GM11168 (cell line): ENCODE measurements at regions not wholly inside any gene's neighbourhood (a gene's known extent, or its start where the extent isn't known, plus 50 kb on each side); places are given as distances from the start of the nearest gene placed in this dataset.

ENCODE experiments used
- in situ Hi-C: fragments of 300-500 bp; cut with MboI; formaldehyde crosslinking; loops from one replicate; pipeline ENCODE4 v1.12.0; 2022; ENCODE audit warnings: low sequenced_read_pairs; ENCODE audit not compliant: unreplicated experiment

DNA sequence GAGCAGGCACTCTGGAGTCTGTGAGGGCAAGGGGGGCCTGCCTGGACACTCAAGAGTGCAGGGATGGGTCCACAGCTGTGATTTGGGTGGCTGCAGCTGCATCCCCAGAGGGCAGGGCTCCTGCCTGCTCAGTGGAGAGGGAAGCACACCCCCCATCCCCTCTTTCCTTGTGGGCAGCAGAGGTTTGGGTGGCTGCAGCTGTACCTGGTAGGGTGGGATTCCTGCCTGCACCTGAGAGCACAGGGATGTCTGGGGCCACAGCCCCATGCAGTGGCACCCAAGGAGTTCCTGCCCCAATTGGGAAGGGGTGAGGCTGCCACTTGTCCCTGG lies 605.4 kb upstream of the FAM174A start:
- in situ Hi-C loops = no loop called here

- in situ Hi-C loops = no loop called here
Observed at GRCh38 chr5:99929067-99929805, 605.9 kb upstream of the FAM174A start.

GRCh38 chr5:99928490-99928889 lies 606.7 kb upstream of the FAM174A start:
- in situ Hi-C loops = no loop called here

GRCh38 chr5:99926463-99926862 lies 608.7 kb upstream of the FAM174A start:
- in situ Hi-C loops = no loop called here

GRCh38 chr5:99922386-99922785 lies 612.8 kb upstream of the FAM174A start:
- in situ Hi-C loops = no loop called here

DNA sequence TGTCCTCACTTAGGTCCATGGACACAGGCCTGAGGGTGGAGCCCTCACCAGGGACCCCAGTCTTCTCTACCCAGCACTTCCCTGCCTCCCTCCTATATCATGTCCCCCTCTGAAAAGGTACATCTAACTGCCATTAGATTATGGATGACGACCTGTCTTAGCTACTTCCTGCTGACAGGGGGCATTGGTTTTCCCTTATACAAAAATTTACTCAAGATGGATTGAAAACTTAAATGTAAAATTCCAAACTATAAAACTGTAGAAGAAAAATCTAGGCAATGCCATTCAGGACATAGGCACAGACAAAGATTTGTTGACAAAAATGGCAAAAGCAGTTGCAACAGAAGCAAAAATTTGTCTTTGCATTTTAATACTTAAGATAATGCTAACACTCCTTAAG lies 623.2 kb upstream of the FAM174A start:
- in situ Hi-C loops = no loop called here

- in situ Hi-C loops = no loop called here
Observed at GRCh38 chr5:99906776-99907175, 628.4 kb upstream of the FAM174A start.

DNA sequence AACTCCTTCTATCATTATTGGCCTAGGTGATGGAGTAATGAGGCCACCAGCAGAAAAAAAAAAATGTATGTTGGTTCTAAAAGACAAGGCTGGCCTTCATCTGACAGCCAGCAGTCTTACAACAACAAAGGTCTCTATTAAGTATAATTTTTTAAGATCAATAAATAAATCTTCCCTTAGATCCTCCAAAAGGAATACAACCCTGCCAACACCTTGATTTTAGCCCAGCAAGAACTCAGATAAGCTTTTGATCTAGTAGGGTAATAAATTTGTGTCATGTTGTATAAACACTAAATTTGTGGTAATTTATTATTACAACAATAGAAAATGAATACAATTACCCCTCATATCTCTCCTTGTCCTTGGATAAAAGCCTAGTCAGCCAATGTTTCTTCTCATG lies 633.2 kb upstream of the FAM174A start:
- in situ Hi-C loops = no loop called here

- in situ Hi-C loops = no loop called here
Observed at GRCh38 chr5:99900302-99900852, 634.8 kb upstream of the FAM174A start.

DNA sequence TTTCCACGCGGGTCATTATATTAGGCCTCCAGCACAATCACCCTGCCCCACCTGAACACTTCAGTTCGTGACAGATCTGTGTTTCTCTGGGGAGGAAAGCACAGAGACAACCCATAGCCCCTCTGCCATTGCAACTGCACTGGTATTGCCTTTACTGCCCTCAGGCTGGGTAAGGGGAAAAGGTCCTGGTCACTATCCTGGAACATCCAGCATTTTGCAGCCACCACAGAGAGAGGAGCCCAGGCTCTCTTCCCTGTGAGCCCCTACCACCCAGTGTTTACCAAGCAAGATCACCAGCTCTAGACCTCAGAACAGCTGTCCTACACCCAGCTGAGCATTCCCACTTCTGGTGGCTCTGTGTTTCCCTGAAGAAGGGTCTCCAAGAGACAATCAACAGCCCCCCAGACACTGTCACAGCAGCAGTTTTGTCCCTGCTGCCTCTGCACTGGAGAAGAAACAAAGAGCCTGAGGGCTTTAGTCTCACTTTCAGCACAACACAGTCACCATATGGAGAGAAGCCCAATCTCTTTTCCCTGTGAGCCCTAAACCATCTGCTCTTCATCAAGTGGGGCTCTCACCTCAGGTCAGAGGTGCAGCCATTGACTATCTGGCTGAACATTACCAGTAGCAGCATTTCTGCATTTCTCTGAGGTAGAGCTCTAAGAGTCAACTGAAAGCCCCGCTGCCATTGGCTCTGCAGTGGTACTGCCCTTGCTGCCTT lies 655.2 kb upstream of the FAM174A start:
- in situ Hi-C loops = no loop called here

DNA sequence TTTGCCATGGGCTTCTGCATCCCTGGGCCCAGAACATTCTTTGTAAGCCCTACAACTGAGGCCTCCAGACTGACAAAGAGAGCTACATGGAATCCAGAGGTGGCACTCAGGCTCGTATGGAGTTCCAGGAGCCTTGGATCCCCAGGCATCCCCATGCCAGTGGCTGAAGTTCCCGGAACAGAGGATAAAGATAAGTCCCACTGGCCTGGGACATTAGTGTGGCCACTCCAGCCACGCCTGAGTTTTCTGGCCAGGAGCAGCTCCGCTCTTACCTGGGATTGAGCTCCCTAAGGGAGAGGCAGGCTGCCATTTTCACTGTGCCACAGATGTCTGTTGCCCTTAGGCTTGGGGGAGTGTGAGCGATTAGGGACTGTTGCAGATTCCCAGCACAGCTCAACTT lies 656.3 kb upstream of the FAM174A start:
- in situ Hi-C loops = no loop called here

- in situ Hi-C loops = no loop called here
Observed at GRCh38 chr5:99866740-99867139, 668.4 kb upstream of the FAM174A start.

GRCh38 chr5:99865159-99865558 lies 670.0 kb upstream of the FAM174A start:
- in situ Hi-C loops = no loop called here

GRCh38 chr5:99835791-99836190 lies 699.4 kb upstream of the FAM174A start:
- in situ Hi-C loops = no loop called here

- in situ Hi-C loops = no loop called here
Observed at GRCh38 chr5:99827136-99827535, 708.0 kb upstream of the FAM174A start.

DNA sequence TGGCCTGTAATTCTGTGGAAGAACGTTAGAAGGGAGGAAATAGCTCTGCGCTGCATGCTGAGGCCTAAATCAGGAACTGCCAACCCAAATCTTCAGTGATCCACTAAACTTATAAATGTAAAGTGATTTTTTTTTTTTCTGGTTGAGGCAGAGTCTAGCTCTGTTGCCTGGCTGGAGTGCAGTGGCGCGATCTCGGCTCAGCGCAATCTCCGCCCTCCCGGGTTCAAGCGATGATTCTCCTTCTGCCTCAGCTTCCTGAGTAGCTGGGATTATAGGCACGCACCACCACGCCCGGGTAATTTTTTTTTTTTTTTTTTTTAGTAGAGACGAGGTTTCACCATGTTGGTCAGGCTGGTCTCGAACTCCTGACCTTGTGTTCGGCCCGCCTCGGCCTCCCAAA lies 717.4 kb upstream of the FAM174A start:
- in situ Hi-C loops = no loop called here

DNA sequence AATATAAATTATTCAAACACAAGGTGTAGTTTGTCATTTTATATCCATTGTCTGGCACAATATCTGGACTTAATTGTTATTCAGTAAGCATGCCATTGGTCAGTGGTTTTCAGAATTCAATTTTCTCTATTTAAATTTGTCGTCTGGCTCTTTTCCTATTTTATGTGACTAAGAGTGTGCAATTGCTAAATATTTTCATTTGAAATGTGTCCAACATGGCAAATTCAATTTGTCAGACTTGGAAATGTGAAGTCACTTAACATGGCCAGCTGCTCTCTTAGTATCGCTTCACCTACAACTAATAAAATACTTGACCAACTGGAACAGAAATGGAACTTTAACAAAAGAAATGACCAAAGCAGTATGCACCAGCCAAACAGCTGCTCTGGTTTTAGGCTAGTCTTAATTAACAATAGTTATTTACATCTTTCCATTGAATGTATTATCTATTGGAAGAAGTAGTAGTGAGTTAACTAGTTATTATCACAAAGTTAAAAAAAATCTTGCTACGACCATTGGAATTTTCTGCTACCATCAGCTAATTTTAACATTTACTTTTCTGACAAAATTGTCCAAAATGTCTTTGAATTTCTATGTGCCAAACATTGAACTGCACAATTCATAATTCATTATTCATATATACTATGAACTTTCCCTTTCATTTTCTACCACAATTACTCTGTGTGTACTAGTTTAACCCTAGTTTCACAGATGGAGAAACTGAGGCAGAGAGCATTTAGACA lies 720.7 kb upstream of the FAM174A start:
- in situ Hi-C loops = no loop called here

- in situ Hi-C loops = no loop called here
Observed at GRCh38 chr5:99808657-99809230, 726.4 kb upstream of the FAM174A start.

GRCh38 chr5:99807346-99807745 lies 727.8 kb upstream of the FAM174A start:
- in situ Hi-C loops = no loop called here

GRCh38 chr5:99795031-99795430 lies 740.1 kb upstream of the FAM174A start:
- in situ Hi-C loops = no loop called here

- in situ Hi-C loops = no loop called here
Observed at GRCh38 chr5:99788482-99788881, 746.7 kb upstream of the FAM174A start.
